Right atrium auricular region (tissue), 2 donors: ENCODE measurements at regions not wholly inside any gene's neighbourhood (a gene's known extent, or its start where the extent isn't known, plus 50 kb on each side); places are given as distances from the start of the nearest gene placed in this dataset.
"Not testable (repeated sequence)": the region's sequence is repeated elsewhere in the genome, so short reads cannot be mapped to it uniquely, and the experiment has no call there.

ENCODE experiments used
- DNase-seq: peaks from one replicate; pipeline ENCODE4 v3.0.0-alpha.2; 2019; ENCODE audit warnings: low spot score
- H3K27ac ChIP-seq, 2 donors: fragments of 200-600 bp; sonication (generic); 1 replicate in 1 of 2; 2 replicates in 1 of 2; pipeline ENCODE4 v1.5.1; 2016 to 2019
- H3K27me3 ChIP-seq, 2 donors: fragments of 200-600 bp; sonication (generic); one replicate each; pipeline versions ENCODE4 v1.5.1 to v1.6.0; 2017 to 2019
- H3K36me3 ChIP-seq: fragments of 200-600 bp; sonication (generic); one replicate; pipeline ENCODE4 v1.5.1; 2016
- H3K4me1 ChIP-seq, 2 donors: fragments of 200-600 bp; sonication (generic); one replicate each; pipeline versions ENCODE4 v1.5.1 to v1.6.0; 2017 to 2019
- H3K4me3 ChIP-seq, 2 donors: fragments of 200-600 bp; sonication (generic); 1 replicate in 1 of 2; 2 replicates in 1 of 2; pipeline ENCODE4 v1.5.1; 2017 to 2019; ENCODE audit warnings: mild to moderate bottlenecking in 1 of 2, moderate library complexity in 1 of 2
- H3K9me3 ChIP-seq, 2 donors: fragments of 200-600 bp; sonication (generic); one replicate each; pipeline ENCODE4 v1.5.1; 2019
- CTCF ChIP-seq, 2 donors: fragments of 200-600 bp; sonication (generic); IDR thresholded peaks; one replicate each; pipeline ENCODE4 v1.5.1; 2019; ENCODE audit warnings: antibody characterized with exemption in 2 of 2

GRCh38 chr6:40825102-40825501 is 213.9 kb downstream of the UNC5CL start:
- no peak for TF ChIP-seq CTCF (IDR thresholded peaks at IDR 0.05)
- Histone ChIP-seq H3K4me3 (no peak overlapping the region), H3K36me3 (no peaks in the 10 kb centered on the region), H3K4me1 (no peaks in the 10 kb centered on the region), H3K27me3 (no peaks in the 10 kb centered on the region), H3K27ac (no peak overlapping the region), H3K9me3 (no peaks in the 10 kb centered on the region)
- no peak for DNase-seq

- H3K4me1 ChIP-seq, H3K27ac ChIP-seq, H3K4me3 ChIP-seq, DNase-seq, H3K9me3 ChIP-seq, H3K27me3 ChIP-seq, H3K36me3 ChIP-seq: not testable (repeated sequence)
- peak in 1 of 2 donors; percentile 60 for TF ChIP-seq CTCF (IDR thresholded peaks at IDR 0.05)
Observed at GRCh38 chr6:40823917-40824891, 214.8 kb downstream of the UNC5CL start.

- Histone ChIP-seq H3K4me3 (no peak overlapping the region), H3K9me3 (no peaks in the 10 kb centered on the region), H3K27ac (no peak overlapping the region), H3K4me1 (no peaks in the 10 kb centered on the region), H3K27me3 (no peaks in the 10 kb centered on the region), H3K36me3 (no peaks in the 10 kb centered on the region)
- TF ChIP-seq CTCF (IDR thresholded peaks at IDR 0.05) = no peak
- no peak for DNase-seq
Observed at GRCh38 chr6:40822619-40823018, 216.4 kb downstream of the UNC5CL start.

GRCh38 chr6:40819182-40819834 is 219.7 kb downstream of the UNC5CL start:
- no peak for TF ChIP-seq CTCF (IDR thresholded peaks at IDR 0.05)

GRCh38 chr6:40817369-40817768 is 221.7 kb downstream of the UNC5CL start:
- H3K36me3 ChIP-seq = no peaks in the 10 kb centered on the region
- H3K27ac ChIP-seq = no peak overlapping the region
- H3K9me3 ChIP-seq = no peaks in the 10 kb centered on the region
- no peak for DNase-seq
- no peaks in the 10 kb centered on the region for H3K4me1 ChIP-seq
- no peaks in the 10 kb centered on the region for H3K27me3 ChIP-seq
- H3K4me3 ChIP-seq = no peak overlapping the region
- TF ChIP-seq CTCF (IDR thresholded peaks at IDR 0.05) = no peak

More at GRCh38 chr6:40819182-40819834, 219.7 kb downstream of the UNC5CL start:
- no peaks in the 10 kb centered on the region for H3K4me1 ChIP-seq
- DNase-seq = no peak
- H3K4me3 ChIP-seq = no peak overlapping the region
- H3K27ac ChIP-seq = no peak overlapping the region
- H3K9me3 ChIP-seq = no peaks in the 10 kb centered on the region
- H3K36me3 ChIP-seq = no peaks in the 10 kb centered on the region
- no peaks in the 10 kb centered on the region for H3K27me3 ChIP-seq
